CD4-positive, alpha-beta T cell treated with Interleukin-4 for 4 hours (primary cell): ENCODE measurements at regions not wholly inside any gene's neighbourhood (a gene's known extent, or its start where the extent isn't known, plus 50 kb on each side); places are given as distances from the start of the nearest gene placed in this dataset.
"Not testable (repeated sequence)": the region's sequence is repeated elsewhere in the genome, so short reads cannot be mapped to it uniquely, and the experiment has no call there.

Experiments
- DNase-seq: peaks from one replicate; pipeline ENCODE4 v3.0.0-alpha.2; 2020

DNA sequence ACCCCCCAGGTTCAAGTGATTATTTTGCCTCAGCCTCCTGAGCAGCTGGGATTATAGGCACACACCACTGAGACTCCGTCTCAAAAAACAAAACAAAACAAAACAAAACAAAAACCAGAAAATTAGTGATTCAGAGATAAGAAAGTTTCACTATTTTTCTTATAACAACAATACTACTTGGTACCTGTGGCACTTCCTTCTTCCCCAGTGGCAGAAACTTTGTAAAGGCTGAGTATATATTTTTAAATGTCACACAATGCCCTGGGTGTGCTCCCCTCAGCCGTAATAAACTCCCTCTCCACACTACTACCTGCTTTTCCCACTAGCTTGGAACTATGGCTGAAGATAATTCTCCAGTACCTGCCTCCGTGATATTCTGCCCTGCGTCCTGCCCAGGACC, 177.7 kb upstream of the TTC14 start:
- not testable (repeated sequence) for DNase-seq

GRCh38 chr3:180430896-180431295, 171.1 kb upstream of the TTC14 start:
- no peak for DNase-seq

DNA sequence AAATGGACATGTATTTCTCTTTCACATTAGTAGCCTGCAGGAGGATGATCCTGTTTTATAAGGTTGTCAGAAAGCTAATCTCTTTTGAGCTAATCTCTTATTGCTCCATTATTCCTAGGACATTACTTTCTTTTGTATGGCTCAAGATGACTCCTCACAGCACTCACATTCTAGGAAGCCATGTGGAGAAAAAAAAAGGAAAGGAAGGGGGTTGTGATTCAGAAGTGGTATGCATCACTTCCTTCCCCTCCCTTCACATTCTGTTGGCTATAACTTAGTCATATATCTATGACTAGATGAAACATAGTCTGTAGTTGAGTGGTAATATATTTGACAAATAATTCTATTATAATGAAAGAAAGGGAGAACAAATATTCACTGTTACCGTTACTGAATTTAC, 168.8 kb upstream of the TTC14 start:
- no peak for DNase-seq

- DNase-seq = no peak
These were observed 154.8 kb upstream of the TTC14 start for GRCh38 chr3:180447136-180447535.

DNA sequence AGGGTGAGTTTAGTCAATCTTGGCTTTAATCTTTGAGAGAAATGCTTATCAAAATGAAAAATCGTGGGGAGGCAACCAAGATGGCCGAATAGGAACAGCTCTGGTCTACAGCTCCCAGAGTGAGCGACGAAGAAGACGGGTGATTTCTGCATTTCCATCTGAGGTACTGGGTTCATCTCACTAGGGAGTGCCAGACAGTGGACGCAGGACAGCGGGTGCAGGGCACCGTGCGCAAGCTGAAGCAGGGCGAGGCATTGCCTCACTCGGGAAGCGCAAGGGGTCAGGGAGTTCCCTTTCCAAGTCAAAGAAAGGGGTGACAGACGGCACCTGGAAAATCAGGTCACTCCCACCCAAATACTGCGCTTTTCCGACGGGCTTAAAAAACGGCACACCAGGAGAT, 153.6 kb upstream of the TTC14 start:
- DNase-seq = not testable (repeated sequence)

- DNase-seq = no peak
These were observed 144.7 kb upstream of the TTC14 start for GRCh38 chr3:180457225-180457624.

DNA sequence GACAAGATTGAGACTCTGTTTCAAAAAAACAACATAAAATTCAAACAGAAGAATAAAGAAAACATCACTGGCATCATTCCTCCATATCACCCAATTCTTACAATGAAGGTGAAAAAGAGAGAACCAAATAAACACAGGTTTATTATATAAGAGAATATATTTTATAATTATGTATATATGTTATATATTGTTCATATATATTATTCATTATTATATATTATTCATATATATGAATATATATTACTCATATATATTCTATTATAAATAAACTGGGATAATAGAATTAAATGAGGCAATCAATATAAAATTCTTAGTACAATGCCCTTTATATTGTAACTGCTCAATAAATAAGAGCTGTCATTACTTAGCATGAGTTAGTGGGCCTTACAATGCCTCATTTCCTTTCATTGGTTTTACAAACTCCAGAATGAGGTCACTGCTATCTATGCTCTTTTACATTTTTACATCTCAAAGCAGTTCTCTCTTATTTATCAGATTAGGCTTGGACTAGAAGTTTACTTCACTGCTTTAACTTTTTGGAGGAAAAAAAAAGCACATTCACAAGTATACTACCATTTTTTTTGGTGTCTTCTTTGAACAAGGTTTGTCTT, 135.5 kb upstream of the TTC14 start:
- DNase-seq = no peak

GRCh38 chr3:180467177-180467576, 134.8 kb upstream of the TTC14 start:
- DNase-seq = no peak

DNA sequence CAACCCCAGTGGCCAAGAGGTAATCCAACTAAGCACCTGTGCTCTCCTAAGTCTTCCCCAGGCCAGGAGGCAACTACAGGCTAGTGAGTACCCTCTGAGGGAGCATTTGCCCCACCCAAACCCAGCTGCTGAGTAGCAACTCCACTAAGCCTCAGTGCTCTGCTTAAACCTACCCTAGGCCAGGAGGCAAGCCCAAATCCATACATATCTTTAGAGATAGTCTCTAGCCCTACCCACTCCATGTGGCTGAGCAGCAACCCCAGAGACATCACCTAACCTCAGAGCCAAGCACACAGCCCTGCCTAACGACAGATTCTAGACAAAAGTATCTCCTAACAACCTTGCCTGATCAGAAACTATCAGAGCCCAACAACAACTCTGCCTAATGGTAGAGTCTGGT, 132.8 kb upstream of the TTC14 start:
- DNase-seq = no peak

DNA sequence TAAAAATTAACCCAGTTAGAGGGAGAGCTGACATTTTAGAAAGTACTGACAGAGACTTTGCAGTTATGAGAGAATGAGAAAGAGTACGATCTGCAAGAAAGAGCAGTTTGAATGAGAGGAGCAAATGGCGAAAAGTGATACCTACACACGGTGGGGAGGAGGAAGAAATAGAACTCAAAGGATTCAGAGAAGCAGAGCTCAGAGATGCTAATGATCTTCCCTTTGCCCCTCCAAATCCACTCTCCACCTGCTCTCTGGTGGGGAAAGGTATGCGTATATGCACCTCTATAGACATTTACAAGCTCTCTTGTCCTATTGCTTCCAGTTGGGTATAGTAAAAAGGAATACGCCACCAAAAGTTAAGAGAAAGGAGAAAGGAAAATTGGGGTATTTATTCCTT, 123.3 kb upstream of the TTC14 start:
- no peak for DNase-seq

DNA sequence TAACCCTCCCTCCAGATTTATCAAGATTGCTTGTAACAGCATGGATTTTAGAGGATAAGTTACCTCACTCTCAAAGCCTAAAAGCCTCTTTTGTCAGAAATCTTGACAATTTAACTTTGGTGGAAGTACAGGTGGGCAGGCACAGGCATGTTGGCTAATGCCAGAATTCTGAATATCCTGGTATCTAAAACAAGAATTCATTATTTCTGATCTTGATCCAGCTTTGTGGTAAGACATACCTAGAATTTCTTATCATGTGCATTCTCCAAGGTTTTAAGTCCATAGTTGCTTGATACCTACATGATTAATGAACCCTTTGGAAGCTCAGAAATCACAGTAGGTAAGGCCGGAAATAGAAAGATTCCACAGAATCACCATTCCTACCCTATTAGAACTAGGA, 109.9 kb upstream of the TTC14 start:
- no peak for DNase-seq

DNA sequence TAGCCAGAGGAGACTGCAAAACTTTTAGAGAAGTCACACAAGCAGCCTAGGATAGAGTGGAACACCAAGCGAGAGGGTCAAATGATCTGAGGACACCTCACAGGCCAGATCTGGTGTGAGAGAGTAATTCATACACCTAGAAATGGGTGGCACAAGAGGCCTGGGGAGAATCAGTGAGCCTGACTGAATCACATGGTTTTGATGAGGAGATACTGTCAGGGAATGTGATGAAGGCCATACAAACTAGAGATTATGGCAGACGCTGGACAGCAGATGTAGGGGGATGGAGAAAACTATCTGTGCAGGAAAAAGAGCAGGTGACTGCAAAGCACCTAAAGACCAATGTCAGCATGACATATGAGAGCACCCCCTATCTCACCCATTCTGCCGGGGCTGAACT, 105.0 kb upstream of the TTC14 start:
- no peak for DNase-seq

GRCh38 chr3:180516368-180516767, 85.6 kb upstream of the TTC14 start:
- DNase-seq = no peak

- no peak for DNase-seq
These were observed 78.9 kb upstream of the TTC14 start for GRCh38 chr3:180523040-180523439.

DNA sequence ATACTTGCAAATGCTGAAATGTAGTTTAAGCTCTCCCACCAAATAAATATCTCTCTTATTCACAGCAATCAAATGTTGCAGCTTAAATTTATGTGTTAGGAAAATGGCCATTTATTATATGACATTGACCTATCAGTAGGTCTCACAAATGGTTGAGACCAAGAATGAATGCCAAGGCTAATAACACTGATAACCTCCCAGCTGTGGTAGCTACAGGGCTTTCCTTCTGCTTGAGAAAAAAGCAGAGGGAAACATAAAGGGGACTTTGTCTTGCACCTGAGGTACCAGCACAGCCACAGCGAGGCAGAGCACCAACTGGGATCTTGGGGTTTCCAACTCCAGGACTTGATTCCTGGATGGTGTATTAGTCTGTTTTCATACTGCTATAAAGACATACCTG, 73.1 kb upstream of the TTC14 start:
- no peak for DNase-seq

DNA sequence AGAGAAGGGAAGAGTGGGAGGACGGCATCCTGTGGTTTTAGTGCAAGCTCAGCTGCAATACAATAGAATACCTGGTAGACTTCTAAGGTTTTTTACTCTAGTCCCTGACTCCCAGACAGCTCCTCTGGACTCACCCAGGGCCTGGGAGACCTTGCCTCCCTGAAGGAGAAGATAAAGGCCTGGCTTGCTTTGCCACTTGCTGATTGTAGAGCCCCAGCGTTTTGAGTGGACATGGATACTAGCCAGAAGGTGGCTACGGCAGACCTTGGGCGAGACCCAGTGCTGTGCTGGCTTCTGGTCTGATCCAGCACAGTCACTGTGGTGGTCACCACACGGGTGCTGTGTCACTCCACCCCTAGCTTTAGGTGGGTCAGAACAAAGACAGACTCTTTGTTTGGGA, 72.2 kb upstream of the TTC14 start:
- no peak for DNase-seq

GRCh38 chr3:180530276-180530675, 71.7 kb upstream of the TTC14 start:
- no peak for DNase-seq

DNA sequence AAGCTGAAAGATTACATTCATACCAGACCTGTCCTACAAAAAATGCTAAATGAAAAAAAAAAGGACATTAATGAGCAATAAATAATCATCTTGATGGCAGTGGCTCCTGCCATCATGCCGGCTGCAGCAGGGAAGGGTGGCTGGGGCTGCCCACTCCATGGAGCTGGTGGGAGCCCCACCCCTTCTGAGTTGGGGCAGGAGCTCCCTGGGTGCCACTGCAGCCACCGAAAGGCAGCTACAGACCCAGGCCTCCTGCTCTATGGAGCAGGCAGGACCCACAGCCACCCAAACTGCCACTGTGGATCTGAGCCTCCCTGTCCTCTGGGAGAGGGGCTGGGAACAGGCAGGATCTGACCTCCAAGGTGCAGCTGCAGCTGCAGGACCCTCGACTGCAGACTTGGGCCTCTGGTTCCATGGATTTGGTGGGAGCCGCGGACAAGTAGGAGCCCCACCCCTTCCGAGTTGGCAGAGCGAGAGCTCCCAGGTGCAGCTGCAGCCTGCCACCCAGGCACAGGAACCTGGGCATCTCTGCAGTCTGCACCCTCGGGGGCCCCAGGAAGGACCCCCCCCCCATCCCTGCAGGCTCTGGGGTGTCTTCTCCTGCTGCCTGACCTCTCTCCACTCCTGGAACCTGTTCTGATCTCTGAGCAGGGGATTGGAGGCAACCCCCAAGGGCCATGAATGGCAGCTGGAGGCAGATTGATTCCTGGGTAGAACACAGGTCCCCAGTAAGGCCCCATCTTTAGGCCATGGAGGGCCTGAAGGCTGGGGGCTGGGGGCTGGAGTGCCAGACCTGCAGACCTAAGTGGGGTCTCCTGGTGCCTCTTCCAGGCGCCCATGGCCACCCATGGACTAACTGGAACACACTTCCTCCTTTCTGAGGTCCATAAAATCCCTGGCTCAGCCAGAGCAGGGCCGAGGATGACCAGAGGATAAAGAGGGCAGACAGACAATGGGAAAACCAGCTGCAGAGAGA, 70.4 kb upstream of the TTC14 start:
- no peak for DNase-seq

DNA sequence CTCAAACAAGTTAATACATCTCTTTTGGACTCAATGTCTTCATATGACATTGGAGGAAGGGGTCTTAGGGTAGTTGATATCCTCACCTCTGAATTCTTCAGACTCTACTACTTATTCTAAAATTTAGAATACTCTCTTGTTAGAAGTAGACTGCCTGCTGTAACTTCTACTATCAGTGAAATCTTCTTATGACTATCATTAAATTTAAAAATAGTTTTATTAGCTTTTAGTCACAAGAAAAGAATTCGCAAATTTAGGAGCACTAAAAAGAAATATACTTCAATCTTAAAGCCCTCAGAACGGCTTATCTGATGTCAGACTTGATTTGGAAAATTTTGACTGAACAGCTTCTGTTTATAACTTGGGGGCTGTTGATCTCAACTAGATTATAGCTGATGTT, 67.1 kb upstream of the TTC14 start:
- DNase-seq = no peak

- DNase-seq = no peak
These were observed 63.5 kb upstream of the TTC14 start for GRCh38 chr3:180538493-180538892.

DNA sequence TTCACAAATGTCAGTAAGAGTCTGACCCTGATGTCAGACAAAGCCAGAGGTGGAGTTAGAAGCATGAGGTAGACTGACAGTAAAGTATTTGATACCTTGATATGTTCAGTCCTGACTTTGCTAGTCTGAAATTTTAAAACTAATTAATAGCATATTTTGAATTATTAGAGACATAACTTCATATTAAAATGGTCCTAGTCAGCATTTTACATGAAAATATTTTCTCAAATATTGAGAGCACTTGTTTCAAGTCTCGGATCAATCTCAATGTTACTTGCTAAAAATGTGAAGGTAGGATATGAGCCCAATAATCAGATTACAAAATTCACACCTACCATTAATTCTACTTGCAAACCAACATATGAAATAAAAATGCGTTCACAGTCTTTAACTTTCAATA, 58.1 kb upstream of the TTC14 start:
- no peak for DNase-seq

- DNase-seq = no peak
These were observed 55.1 kb upstream of the TTC14 start for GRCh38 chr3:180546863-180547262.

DNA sequence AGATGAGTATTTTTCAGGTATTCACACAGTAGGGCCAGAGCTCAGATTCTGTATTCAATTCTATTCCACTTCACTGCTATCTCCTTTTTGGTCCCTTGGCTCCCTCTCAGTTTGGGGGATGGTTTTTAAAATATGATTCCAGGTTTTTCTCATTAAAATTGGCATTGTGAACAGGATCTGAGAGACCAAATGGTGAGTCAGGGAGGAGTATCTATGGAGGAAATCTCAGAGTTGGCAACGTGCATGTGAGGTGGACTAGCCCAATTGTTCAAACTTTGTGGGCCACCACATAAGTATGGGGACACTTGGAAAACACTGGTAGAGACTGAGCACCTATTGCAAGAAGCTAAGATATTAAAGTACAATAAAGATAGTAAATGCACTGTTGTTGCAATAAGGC, 53.9 kb upstream of the TTC14 start:
- DNase-seq = no peak
